HG02884 (cell line): ENCODE measurements at regions not wholly inside any gene's neighbourhood (a gene's known extent, or its start where the extent isn't known, plus 50 kb on each side); places are given as distances from the start of the nearest gene placed in this dataset.
"Not testable (repeated sequence)": the region's sequence is repeated elsewhere in the genome, so short reads cannot be mapped to it uniquely, and the experiment has no call there.

Source experiments
- ATAC-seq: cut with Tn5 transposase; IDR thresholded peaks from one replicate; pipeline ENCODE4 v1.9.1; 2021; ENCODE audit warnings: mild to moderate bottlenecking, moderate library complexity; ENCODE audit not compliant: unreplicated experiment

- ATAC-seq, result no peak
These were observed 67.5 kb upstream of the IGLL5 start for GRCh38 chr22:22820076-22820475.

GRCh38 chr22:22820626-22821025, 67.0 kb upstream of the IGLL5 start:
- ATAC-seq, result no peak

- ATAC-seq, result no peak
These were observed 66.3 kb upstream of the IGLL5 start for GRCh38 chr22:22821340-22821739.

GRCh38 chr22:22822106-22822505, 65.5 kb upstream of the IGLL5 start:
- no peak for ATAC-seq

DNA sequence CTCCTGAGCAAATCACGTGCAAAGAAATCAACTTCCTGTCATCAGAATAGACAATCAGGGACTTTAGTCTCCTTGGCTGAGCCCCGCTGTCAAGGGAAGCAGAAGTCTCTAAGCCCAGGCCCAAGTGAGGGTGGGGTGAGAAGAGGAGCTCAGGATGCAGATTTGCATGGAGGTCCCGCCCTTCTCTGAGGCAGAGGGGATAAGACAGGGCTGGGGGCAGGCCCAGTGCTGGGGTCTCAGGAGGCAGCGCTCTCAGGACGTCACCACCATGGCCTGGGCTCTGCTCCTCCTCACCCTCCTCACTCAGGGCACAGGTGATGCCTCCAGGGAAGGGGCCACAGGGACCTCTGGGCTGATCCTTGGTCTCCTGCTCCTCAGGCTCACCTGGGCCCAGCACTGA, 65.1 kb upstream of the IGLL5 start:
- ATAC-seq, result not testable (repeated sequence)

- ATAC-seq, result no peak
These were observed 64.3 kb upstream of the IGLL5 start for GRCh38 chr22:22823131-22823810.

DNA sequence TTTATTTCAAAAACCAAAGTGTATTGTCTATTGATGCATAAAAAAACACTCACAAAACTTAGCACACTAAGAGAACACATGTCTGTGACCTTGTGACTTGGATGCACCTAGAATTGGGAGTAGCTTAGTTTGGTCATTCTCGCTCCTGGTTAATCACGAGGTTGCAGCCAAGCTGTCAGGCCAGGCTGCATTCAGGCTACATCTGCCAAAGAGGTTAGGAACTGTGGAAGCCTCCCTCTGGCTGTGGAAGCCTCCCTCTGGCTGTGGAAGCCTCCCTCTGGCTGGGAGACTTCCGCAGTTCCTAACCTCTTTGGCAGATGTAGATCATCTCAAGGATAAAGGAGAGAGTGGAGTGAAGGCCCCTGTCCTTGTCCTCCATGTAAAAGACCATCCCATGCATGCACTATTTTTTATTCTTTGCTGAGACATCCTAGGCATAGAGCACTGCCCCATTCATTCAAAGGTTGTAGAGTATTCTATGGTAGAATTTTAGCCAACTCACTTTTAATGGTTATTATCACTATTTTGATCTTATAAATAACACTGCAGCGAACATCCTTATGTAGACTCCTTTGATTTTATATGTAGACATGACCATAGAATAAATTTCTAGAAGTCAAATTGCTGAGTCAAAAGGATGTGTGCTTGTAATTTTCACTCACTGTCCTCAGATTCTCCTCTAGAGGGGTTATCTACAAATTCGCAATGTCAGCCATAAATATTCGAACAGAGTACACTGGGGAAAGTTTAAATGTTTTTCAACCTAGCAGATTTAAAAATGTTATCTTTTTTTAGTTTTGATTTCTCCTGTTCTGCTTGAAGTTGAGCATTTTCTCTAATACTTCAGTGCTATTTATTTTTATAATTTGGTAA, 63.0 kb upstream of the IGLL5 start:
- ATAC-seq, result no peak

- ATAC-seq, result no peak
These were observed 62.4 kb upstream of the IGLL5 start for GRCh38 chr22:22825213-22825593.

GRCh38 chr22:22827187-22827939, 60.3 kb upstream of the IGLL5 start:
- ATAC-seq, result no peak

DNA sequence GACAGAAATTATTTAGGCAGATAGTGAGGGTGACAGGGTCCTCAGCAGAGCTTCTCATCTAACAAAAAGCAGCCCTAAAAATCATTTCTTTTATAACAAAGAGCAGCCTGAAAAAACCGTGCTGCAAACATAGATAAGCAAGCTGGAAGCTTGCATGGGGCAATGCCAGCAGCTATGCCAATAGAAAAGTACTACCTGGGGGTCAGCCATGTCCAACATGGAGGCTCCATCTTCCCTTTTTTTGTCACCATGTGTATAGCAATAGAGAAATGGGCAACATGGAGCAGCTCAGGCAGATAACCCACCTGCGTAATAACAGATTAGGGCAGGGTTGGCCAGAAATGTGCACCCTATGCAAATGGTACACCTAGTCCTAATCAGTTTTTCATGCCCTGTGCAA, 57.4 kb upstream of the IGLL5 start:
- no peak for ATAC-seq

DNA sequence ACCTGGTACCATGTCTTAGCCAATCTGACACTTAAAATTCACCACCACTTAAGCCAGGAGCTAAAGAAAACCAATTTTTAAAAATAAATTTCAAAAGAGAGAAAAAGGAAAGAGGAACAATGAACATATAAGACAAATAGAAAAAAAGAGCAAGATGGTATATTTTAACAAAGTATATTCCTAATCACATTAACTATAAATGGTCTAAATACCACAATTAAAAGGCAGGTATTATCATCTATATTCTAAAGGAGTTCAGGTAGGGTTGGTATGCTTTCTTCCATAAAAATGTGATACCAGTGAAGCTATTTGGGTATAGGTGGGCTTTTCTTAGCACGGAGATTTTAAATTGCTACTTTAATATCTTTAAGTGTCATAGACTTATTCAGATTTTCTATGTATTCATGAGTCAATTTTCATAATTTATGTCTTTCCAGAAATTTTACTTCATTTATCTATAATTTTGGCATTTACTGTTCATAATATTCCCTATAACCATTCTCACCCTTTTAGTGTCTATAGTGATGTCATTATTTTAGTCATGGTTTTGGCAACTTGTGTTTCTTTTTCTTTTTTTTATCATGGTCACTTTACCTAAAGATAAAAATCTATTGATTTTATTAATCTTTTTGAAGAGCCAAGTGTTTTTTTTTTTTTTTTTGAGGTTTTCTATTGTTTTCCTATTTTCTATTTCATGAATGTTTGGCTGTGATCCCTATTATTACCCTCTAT, 56.5 kb upstream of the IGLL5 start:
- no peak for ATAC-seq

GRCh38 chr22:22833059-22833458, 54.6 kb upstream of the IGLL5 start:
- no peak for ATAC-seq

GRCh38 chr22:22833488-22833887, 54.1 kb upstream of the IGLL5 start:
- ATAC-seq, result no peak

- ATAC-seq, result no peak
These were observed 53.4 kb upstream of the IGLL5 start for GRCh38 chr22:22834204-22834603.

DNA sequence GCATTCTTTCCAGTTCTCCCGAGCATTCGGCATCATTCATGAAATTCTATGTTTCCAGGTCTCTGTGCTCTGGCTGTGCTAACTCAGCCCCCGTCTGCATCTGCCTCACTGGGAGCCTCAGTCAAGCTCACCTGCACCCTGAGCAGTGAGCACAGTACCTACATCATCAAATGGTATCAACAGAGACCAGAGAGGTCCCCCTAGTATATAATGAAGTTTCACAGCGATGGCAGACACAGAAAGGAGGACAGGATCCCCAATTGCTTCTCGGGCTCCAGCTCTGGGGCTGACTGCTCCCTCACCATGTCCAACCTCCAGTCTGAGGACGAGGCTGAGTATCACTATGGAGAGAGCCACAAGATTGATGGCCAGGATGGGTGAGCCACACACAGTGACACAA, 52.8 kb upstream of the IGLL5 start:
- no peak for ATAC-seq

GRCh38 chr22:22835242-22835641, 52.4 kb upstream of the IGLL5 start:
- no peak for ATAC-seq

GRCh38 chr22:22835771-22836291, 51.8 kb upstream of the IGLL5 start:
- ATAC-seq, result no peak

GRCh38 chr22:22836635-22837034, 51.0 kb upstream of the IGLL5 start:
- ATAC-seq, result no peak
